Spleen (tissue), 11 donors: ENCODE measurements at regions not wholly inside any gene's neighbourhood (a gene's known extent, or its start where the extent isn't known, plus 50 kb on each side); places are given as distances from the start of the nearest gene placed in this dataset.

Source experiments
- DNase-seq: peaks from one replicate; pipeline ENCODE4 v3.0.0-alpha.2; 2020
- H3K27ac ChIP-seq, 8 donors: fragments of 200-600 bp; sonication (generic) in 7 of 8; 1 replicate in 4 of 8; 2 replicates in 4 of 8; pipeline versions ENCODE4 v1.5.0 to v1.8.0; 2016 to 2021; ENCODE audit warnings: inconsistent platforms in 4 of 8, mild to moderate bottlenecking in 4 of 8, moderate library complexity in 1 of 8
- H3K27me3 ChIP-seq, 7 donors: fragments of 200-600 bp; sonication (generic) in 6 of 7; replicated peaks in 1 of 7; 1 replicate in 4 of 7; 2 replicates in 3 of 7; pipeline versions ENCODE4 v1.5.0 to v1.8.0; 2016 to 2021; ENCODE audit warnings: inconsistent platforms in 3 of 7, mild to moderate bottlenecking in 1 of 7
- H3K36me3 ChIP-seq, 6 donors: fragments of 200-600 bp; sonication (generic) in 5 of 6; 1 replicate in 4 of 6; 2 replicates in 2 of 6; pipeline versions ENCODE4 v1.5.0 to v1.8.0; 2016 to 2021; ENCODE audit warnings: inconsistent platforms in 2 of 6
- H3K4me1 ChIP-seq, 6 donors: fragments of 200-600 bp; sonication (generic) in 5 of 6; 1 replicate in 3 of 6; 2 replicates in 3 of 6; pipeline versions ENCODE4 v1.5.0 to v1.8.0; 2016 to 2021; ENCODE audit warnings: inconsistent platforms in 3 of 6
- H3K4me3 ChIP-seq, 8 donors: fragments of 200-600 bp; sonication (generic) in 7 of 8; 1 replicate in 4 of 8; 2 replicates in 4 of 8; pipeline versions ENCODE4 v1.5.0 to v1.8.0; 2016 to 2021; ENCODE audit warnings: inconsistent platforms in 4 of 8, mild to moderate bottlenecking in 4 of 8, moderate library complexity in 2 of 8
- H3K9me3 ChIP-seq, 8 donors: fragments of 200-600 bp; sonication (generic) in 7 of 8; 1 replicate in 4 of 8; 2 replicates in 4 of 8; pipeline versions ENCODE4 v1.5.0 to v1.8.0; 2016 to 2021; ENCODE audit warnings: inconsistent platforms in 4 of 8
- POLR2A ChIP-seq, 3 donors: fragments of 450-650 bp; IDR thresholded peaks; one replicate each; pipeline ENCODE4 v1.5.1; 2017; ENCODE audit warnings: antibody characterized with exemption in 3 of 3, mild to moderate bottlenecking in 1 of 3
- POLR2AphosphoS5 ChIP-seq, 3 donors: sonication (generic); formaldehyde crosslinking; IDR thresholded peaks; one replicate each; pipeline ENCODE4 v1.5.1; 2017; ENCODE audit warnings: antibody characterized with exemption in 3 of 3
- WGBS, 5 donors: extraction: QIAGEN DNeasy Blood & Tissue Kit in 3 of 5; methylation state at CpG; one replicate each; pipeline versions ENCODE4 v1.1.5 to v1.1.7; 2013 to 2018; 5-methylcytosine and 5-hydroxymethylcytosine counted together
- intact Hi-C: fragments of 100-400 bp; cut with DNase I; formaldehyde crosslinking; loops from one replicate; pipeline ENCODE4 v1.15.0; 2023; ENCODE audit warnings: low total_unique reads
- TF ChIP-seq, protein P1 (sequence below), 11 experiments: fragments of 200-600 bp in 7 of 11; fragments of 450-650 bp in 4 of 11; sonication (generic) in 4 of 11; IDR thresholded peaks in 8 of 11; conservative IDR thresholded peaks in 3 of 11; 1 replicate in 7 of 11; 2 replicates in 4 of 11; pipeline versions ENCODE4 v1.4.0 to v1.8.0; 2016 to 2021; ENCODE audit warnings: antibody characterized with exemption in 11 of 11, inconsistent platforms in 4 of 11, mild to moderate bottlenecking in 1 of 11
- donor health status: healthy with polysubstance abuse.
- donor health status: DM: no; HTN: no; CAD: no; lungs with moderate emphysema.
- donor health status: DM: no; HTN: no; CAD: no.
- donor health status: Bipolar disorder and iron deficiency.
- donor health status: healthy.
- donor health status: DM: no; HTN: no; CAD: no.
- donor health status: DM: yes; HTN: yes; CAD: no.

DNA sequence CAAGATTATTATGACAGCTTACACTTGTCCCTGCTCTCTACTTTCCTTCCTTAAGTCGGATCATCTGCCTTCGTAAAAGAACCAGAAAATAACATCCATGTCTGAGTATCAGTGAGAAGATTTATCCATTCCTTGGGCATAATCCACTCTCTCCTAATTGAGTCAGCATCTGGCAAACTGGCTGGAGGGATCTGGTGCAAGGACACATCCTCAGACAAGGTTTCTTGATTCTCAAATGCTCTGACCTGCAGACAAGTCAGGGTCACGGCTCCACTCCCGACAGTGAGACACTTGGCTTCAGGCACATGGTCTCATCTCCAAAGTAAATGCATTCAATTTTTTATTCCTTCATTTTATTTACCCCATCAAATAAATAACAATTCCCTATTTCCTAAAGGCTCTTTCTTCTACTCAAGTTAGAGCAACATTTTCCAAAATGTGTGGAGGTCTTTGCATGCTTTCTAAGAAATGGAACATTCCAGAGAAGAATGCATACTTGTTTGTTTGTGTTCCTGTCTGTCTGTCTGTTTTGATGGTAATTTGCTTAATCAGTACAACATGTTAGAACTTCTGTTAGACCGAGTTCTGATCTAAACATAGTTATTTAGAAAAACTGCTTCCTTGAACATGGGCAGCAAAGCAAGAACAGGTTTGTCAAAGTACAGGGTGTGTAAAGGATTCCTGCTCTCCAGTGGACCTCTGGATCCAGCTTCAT is 246.9 kb downstream of the IRS1 start:
- intact Hi-C loops, result no loop called here
- Histone ChIP-seq H3K4me1 (no peaks in the 10 kb centered on the region), H3K9me3 (no peaks in the 10 kb centered on the region), H3K36me3 (no peaks in the 10 kb centered on the region), H3K4me3 (no peak overlapping the region), H3K27me3 (no peaks in the 10 kb centered on the region), H3K27ac (no peak overlapping the region)
- no peak for TF ChIP-seq POLR2A (IDR thresholded peaks at IDR 0.05)
- TF ChIP-seq, protein P1, sequence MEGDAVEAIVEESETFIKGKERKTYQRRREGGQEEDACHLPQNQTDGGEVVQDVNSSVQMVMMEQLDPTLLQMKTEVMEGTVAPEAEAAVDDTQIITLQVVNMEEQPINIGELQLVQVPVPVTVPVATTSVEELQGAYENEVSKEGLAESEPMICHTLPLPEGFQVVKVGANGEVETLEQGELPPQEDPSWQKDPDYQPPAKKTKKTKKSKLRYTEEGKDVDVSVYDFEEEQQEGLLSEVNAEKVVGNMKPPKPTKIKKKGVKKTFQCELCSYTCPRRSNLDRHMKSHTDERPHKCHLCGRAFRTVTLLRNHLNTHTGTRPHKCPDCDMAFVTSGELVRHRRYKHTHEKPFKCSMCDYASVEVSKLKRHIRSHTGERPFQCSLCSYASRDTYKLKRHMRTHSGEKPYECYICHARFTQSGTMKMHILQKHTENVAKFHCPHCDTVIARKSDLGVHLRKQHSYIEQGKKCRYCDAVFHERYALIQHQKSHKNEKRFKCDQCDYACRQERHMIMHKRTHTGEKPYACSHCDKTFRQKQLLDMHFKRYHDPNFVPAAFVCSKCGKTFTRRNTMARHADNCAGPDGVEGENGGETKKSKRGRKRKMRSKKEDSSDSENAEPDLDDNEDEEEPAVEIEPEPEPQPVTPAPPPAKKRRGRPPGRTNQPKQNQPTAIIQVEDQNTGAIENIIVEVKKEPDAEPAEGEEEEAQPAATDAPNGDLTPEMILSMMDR (IDR thresholded peaks at IDR 0.05 in 8 of 11, conservative IDR thresholded peaks at IDR 0.05 in 3 of 11), result no peak
- TF ChIP-seq POLR2AphosphoS5 (IDR thresholded peaks at IDR 0.05), result no peak
- WGBS, 5 donors, result 62 to 77% (median 69%) methylated on average over 5 of the region's 5 CpGs
- DNase-seq, result no peak

DNA sequence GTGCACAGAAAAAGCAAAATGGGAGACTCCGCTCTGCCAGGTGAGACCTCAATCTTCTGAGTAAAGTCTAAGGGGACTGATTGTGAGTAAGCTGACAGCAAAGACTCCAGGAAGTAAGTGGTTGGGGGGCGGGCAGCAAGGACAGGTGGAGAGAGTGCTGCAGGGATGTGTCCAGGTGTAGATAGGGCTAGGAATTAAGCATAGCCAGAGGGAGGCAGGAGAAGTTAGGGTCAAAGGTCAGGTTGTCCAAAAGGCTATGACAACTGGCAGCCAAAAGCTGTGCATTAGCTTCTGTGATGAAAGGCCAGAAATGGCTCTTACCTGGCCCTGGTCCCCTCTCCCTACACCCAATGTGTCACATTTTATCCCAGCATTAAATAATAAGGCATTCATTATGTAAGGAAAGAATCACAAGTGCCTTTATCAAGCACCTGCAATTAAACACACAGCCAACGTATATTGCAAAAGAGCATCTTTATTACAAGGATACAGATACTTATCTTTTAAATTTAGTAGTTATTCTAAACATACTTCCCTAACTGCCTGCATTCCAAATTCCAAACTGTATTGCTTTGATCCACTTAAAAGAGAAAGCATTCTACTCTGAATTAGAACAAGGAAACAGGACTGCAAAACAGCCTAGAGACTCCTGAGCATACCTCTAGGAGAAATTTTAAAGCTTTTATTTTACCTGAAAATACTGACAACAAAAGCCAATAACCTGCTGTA is 247.9 kb downstream of the IRS1 start:
- Histone ChIP-seq H3K36me3 (no peaks in the 10 kb centered on the region), H3K27ac (no peak overlapping the region), H3K27me3 (no peaks in the 10 kb centered on the region), H3K4me3 (no peak overlapping the region), H3K9me3 (no peaks in the 10 kb centered on the region), H3K4me1 (no peaks in the 10 kb centered on the region)
- TF ChIP-seq POLR2AphosphoS5 (IDR thresholded peaks at IDR 0.05), result no peak
- TF ChIP-seq, protein P1 (IDR thresholded peaks at IDR 0.05 in 8 of 11, conservative IDR thresholded peaks at IDR 0.05 in 3 of 11), result no peak
- TF ChIP-seq POLR2A (IDR thresholded peaks at IDR 0.05), result no peak
- intact Hi-C loops, result no loop called here
- WGBS, 5 donors, result 74 to 90% (median 84%) methylated on average over 3 of the region's 3 CpGs
- no peak for DNase-seq

DNA sequence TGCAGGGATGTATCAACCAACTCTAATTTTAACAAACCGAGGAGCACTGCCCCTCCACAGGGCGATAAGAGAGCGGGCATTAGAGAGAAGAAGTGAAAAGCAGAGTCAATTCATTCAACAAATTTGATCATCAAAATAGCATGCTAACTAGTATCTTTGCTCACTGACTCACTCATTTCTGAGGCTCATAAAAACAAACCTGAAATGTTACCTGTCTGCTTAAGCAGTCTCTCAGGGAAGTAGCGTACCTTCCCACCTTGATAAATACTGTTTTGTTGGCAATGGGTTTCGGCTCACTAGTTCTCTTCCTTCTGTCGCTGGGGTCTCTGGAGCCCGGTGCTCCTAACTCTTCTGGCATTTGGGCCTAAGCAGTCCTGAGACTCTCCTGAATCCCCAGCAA is 248.8 kb downstream of the IRS1 start:
- Histone ChIP-seq H3K36me3 (no peaks in the 10 kb centered on the region), H3K4me1 (no peaks in the 10 kb centered on the region), H3K27me3 (no peaks in the 10 kb centered on the region), H3K9me3 (no peaks in the 10 kb centered on the region), H3K4me3 (no peak overlapping the region), H3K27ac (no peak overlapping the region)
- DNase-seq, result no peak
- TF ChIP-seq POLR2A (IDR thresholded peaks at IDR 0.05) (no peak), POLR2AphosphoS5 (IDR thresholded peaks at IDR 0.05) (no peak)
- TF ChIP-seq, protein P1 (IDR thresholded peaks at IDR 0.05 in 8 of 11, conservative IDR thresholded peaks at IDR 0.05 in 3 of 11), result no peak
- intact Hi-C loops, result no loop called here
- 86 to 97% (median 90%) methylated on average over 7 of the region's 7 CpGs for WGBS, 5 donors

DNA sequence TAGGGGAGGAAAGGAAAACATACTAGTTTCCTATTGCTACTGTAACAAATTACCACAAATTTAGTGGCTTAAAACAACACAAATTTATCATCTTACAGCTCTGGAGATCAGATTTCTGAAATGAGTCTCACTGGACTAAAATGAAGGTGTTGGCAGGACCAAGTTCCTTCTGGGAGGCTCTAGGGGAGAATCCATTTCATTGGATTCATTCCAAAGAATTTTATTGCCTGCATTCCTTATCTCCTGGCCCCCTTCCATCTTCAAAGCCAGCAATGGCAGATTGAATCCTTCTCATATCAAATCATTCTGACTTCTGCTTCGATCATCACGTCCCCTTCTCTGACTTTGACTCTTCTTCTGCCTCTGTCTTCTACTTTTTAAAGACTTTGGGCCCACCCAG is 250.9 kb downstream of the IRS1 start:
- intact Hi-C loops, result no loop called here
- TF ChIP-seq, protein P1 (IDR thresholded peaks at IDR 0.05 in 8 of 11, conservative IDR thresholded peaks at IDR 0.05 in 3 of 11), result no peak
- TF ChIP-seq POLR2AphosphoS5 (IDR thresholded peaks at IDR 0.05), result no peak
- TF ChIP-seq POLR2A (IDR thresholded peaks at IDR 0.05), result no peak

More for the DNA sequence above, 250.9 kb downstream of the IRS1 start:
- Histone ChIP-seq H3K36me3 (no peaks in the 10 kb centered on the region), H3K9me3 (no peaks in the 10 kb centered on the region), H3K27ac (no peak overlapping the region), H3K4me1 (no peaks in the 10 kb centered on the region), H3K27me3 (no peaks in the 10 kb centered on the region), H3K4me3 (no peak overlapping the region)
- WGBS, 5 donors, result 58 to 77% (median 67%) methylated on average over 2 of the region's 2 CpGs
- DNase-seq, result no peak
